ENCODE measurements at regions not wholly inside any gene's neighbourhood (a gene's known extent, or its start where the extent isn't known, plus 50 kb on each side); places are given as distances from the start of the nearest gene placed in this dataset.

- Histone ChIP-seq H3K4me1 (ENCODE audit: insufficient read depth, low read length) (peaks cover 6% of the 10 kb centered on the region; the same call in 1 of the 2 replicates), H2AFZ (ENCODE audit: low read length) (no peak overlapping the region), H3K4me2 (ENCODE audit: low read length) (no peak overlapping the region), H3F3A (ENCODE audit: low read length, unreplicated experiment) (no peaks in the 10 kb centered on the region), H3K79me2 (ENCODE audit: low read length) (no peaks in the 10 kb centered on the region), H3K9me3 (ENCODE audit: low read length) (peaks cover 15% of the 10 kb centered on the region; the same call in 1 of the 2 replicates), H3K4me3 (ENCODE audit: low read length) (no peak overlapping the region), H4K20me1 (ENCODE audit: low read length) (no peaks in the 10 kb centered on the region), H3K9me2 (replicated peaks; ENCODE audit: low read length) (no peaks in the 10 kb centered on the region), H3K27ac (ENCODE audit: low read length) (no peak overlapping the region), H3K27me3 (ENCODE audit: low read length) (no peaks in the 10 kb centered on the region), H3K9ac (ENCODE audit: low read length) (no peak overlapping the region), H3K36me3 (ENCODE audit: low read depth, low read length) (no peaks in the 10 kb centered on the region)
- no peak for TF ChIP-seq CTCF (conservative IDR thresholded peaks at IDR 0.05; ENCODE audit: low read depth, low read length)
- no peak for TF ChIP-seq EZH2 (IDR thresholded peaks at IDR 0.05; ENCODE audit: low read length, unreplicated experiment)
- TF ChIP-seq EZH2phosphoT487 (IDR thresholded peaks at IDR 0.05; ENCODE audit: borderline replicate concordance, low read length): no peak
- intact Hi-C loops (cut with micrococcal nuclease): no loop called here
- POLR2A ChIA-PET (ENCODE audit: unreplicated experiment): no interaction called here
- DNase-seq (no peak), ATAC-seq (no peak)
- CTCF ChIA-PET: no interaction called here
- no TSS peak for BruUV-seq (replicated peaks)
These were observed 694.5 kb upstream of the BCHE start for GRCh38 chr3:166531730-166532129.

GRCh38 chr3:166527325-166527724 is 690.1 kb upstream of the BCHE start:
- Histone ChIP-seq H3F3A (ENCODE audit: low read length, unreplicated experiment) (no peaks in the 10 kb centered on the region), H3K4me2 (ENCODE audit: low read length) (no peak overlapping the region), H2AFZ (ENCODE audit: low read length) (no peak overlapping the region), H3K9me2 (replicated peaks; ENCODE audit: low read length) (no peaks in the 10 kb centered on the region), H3K79me2 (ENCODE audit: low read length) (no peaks in the 10 kb centered on the region), H3K4me1 (ENCODE audit: insufficient read depth, low read length) (peaks cover 17% of the 10 kb centered on the region), H3K27me3 (ENCODE audit: low read length) (no peaks in the 10 kb centered on the region), H3K9ac (ENCODE audit: low read length) (no peak overlapping the region), H3K4me3 (ENCODE audit: low read length) (no peak overlapping the region), H3K9me3 (ENCODE audit: low read length) (peaks cover 13% of the 10 kb centered on the region; the same call in 1 of the 2 replicates), H4K20me1 (ENCODE audit: low read length) (no peaks in the 10 kb centered on the region), H3K36me3 (ENCODE audit: low read depth, low read length) (no peaks in the 10 kb centered on the region), H3K27ac (ENCODE audit: low read length) (peak overlapping the region; percentile 15; the same call in 1 of the 2 replicates)
- no peak for TF ChIP-seq CTCF (conservative IDR thresholded peaks at IDR 0.05; ENCODE audit: low read depth, low read length)
- TF ChIP-seq EZH2 (IDR thresholded peaks at IDR 0.05; ENCODE audit: low read length, unreplicated experiment): no peak
- POLR2A ChIA-PET (ENCODE audit: unreplicated experiment): no interaction called here
- peak; percentile 97 for ATAC-seq
- intact Hi-C loops (cut with micrococcal nuclease): no loop called here
- CTCF ChIA-PET: no interaction called here
- no TSS peak for BruUV-seq (replicated peaks)
- peak; percentile 79 for DNase-seq

- Histone ChIP-seq H3K4me3 (ENCODE audit: low read length) (no peak overlapping the region), H3K4me2 (ENCODE audit: low read length) (no peak overlapping the region), H4K20me1 (ENCODE audit: low read length) (no peaks in the 10 kb centered on the region), H3K4me1 (ENCODE audit: insufficient read depth, low read length) (peaks cover 17% of the 10 kb centered on the region), H3F3A (ENCODE audit: low read length, unreplicated experiment) (no peaks in the 10 kb centered on the region), H3K27me3 (ENCODE audit: low read length) (no peaks in the 10 kb centered on the region), H3K9ac (ENCODE audit: low read length) (no peak overlapping the region), H2AFZ (ENCODE audit: low read length) (no peak overlapping the region), H3K36me3 (ENCODE audit: low read depth, low read length) (no peaks in the 10 kb centered on the region), H3K9me3 (ENCODE audit: low read length) (peaks cover 8% of the 10 kb centered on the region; the same call in 1 of the 2 replicates), H3K79me2 (ENCODE audit: low read length) (no peaks in the 10 kb centered on the region), H3K27ac (ENCODE audit: low read length) (peak overlapping the region; percentile 15; the same call in 1 of the 2 replicates), H3K9me2 (replicated peaks; ENCODE audit: low read length) (no peaks in the 10 kb centered on the region)
- no TSS peak for BruUV-seq (replicated peaks)
- ChIA-PET CTCF (no interaction called here), POLR2A (ENCODE audit: unreplicated experiment) (no interaction called here)
- no peak for DNase-seq
- peak; percentile 37 for ATAC-seq
- TF ChIP-seq EZH2 (IDR thresholded peaks at IDR 0.05; ENCODE audit: low read length, unreplicated experiment) (no peak), EZH2phosphoT487 (IDR thresholded peaks at IDR 0.05; ENCODE audit: borderline replicate concordance, low read length) (no peak), CTCF (conservative IDR thresholded peaks at IDR 0.05; ENCODE audit: low read depth, low read length) (no peak)
- intact Hi-C loops (cut with micrococcal nuclease): no loop called here
These were observed 689.7 kb upstream of the BCHE start for GRCh38 chr3:166526881-166527280.
